GM12892 (cell line): ENCODE measurements at regions not wholly inside any gene's neighbourhood (a gene's known extent, or its start where the extent isn't known, plus 50 kb on each side); places are given as distances from the start of the nearest gene placed in this dataset.

ENCODE experiments used
- POLR2A ChIP-seq: IDR thresholded peaks from 2 replicates; pipeline ENCODE4 v1.6.1; 2011; ENCODE audit warnings: low read depth, low read length, control low read depth
- POLR2AphosphoS5 ChIP-seq: IDR thresholded peaks from 2 replicates; pipeline ENCODE4 v1.6.1; 2011; ENCODE audit warnings: low read depth, low read length, control low read depth

DNA sequence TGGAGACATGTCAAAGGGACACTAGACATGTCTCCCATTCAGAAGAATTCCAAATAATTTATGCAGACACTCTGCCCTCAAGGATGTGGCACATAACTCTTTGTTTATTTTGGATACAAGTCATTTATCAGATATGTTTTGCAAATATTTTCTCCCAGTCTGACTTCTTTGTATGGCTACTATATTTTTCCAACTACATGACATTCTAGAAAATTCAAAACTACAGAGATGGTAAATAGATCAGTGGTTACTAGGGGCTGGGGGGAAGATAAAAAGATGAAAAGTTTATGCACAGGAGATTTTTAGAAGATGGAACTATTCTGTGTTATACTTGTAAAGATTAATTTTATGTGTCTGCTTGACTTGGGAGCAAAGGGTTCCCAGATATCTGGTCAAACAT, 347.3 kb upstream of the TRPC7 start:
- TF ChIP-seq POLR2A, result no peak
- TF ChIP-seq POLR2AphosphoS5, result no peak
